ENCODE measurements at regions not wholly inside any gene's neighbourhood (a gene's known extent, or its start where the extent isn't known, plus 50 kb on each side); places are given as distances from the start of the nearest gene placed in this dataset.

DNA sequence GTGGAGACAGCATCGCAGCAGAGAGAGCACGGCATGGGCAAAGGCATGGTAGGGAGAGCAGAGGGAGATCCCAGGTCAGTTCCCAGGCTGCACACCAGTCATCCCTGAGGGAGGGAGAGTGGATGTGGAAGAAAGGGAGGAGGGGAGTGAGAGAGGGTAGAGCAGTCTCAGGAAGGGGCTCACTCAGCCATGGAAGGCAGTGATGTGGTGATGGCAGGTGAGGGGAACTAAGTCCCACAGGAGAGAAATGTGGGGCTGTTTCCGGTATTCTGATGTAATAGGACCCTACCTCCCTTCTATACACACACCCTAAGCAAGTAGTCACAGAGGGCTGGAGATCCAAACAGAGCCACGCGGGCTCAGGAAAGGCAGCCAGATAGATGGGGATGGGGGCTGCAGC, 500.3 kb upstream of the CDH11 start:
- Histone ChIP-seq H3K4me1 (ENCODE audit: low read depth) (no peaks in the 10 kb centered on the region), H3K36me3 (ENCODE audit: low read depth) (no peaks in the 10 kb centered on the region), H3K9me3 (no peaks in the 10 kb centered on the region), H3K4me3 (no peak overlapping the region)
- ATAC-seq = no peak
- intact Hi-C loops (cut with DNase I, micrococcal nuclease) = no loop called here
- TF ChIP-seq, protein P1, sequence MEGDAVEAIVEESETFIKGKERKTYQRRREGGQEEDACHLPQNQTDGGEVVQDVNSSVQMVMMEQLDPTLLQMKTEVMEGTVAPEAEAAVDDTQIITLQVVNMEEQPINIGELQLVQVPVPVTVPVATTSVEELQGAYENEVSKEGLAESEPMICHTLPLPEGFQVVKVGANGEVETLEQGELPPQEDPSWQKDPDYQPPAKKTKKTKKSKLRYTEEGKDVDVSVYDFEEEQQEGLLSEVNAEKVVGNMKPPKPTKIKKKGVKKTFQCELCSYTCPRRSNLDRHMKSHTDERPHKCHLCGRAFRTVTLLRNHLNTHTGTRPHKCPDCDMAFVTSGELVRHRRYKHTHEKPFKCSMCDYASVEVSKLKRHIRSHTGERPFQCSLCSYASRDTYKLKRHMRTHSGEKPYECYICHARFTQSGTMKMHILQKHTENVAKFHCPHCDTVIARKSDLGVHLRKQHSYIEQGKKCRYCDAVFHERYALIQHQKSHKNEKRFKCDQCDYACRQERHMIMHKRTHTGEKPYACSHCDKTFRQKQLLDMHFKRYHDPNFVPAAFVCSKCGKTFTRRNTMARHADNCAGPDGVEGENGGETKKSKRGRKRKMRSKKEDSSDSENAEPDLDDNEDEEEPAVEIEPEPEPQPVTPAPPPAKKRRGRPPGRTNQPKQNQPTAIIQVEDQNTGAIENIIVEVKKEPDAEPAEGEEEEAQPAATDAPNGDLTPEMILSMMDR (IDR thresholded peaks at IDR 0.05) = no peak
- DNase-seq = no peak

DNA sequence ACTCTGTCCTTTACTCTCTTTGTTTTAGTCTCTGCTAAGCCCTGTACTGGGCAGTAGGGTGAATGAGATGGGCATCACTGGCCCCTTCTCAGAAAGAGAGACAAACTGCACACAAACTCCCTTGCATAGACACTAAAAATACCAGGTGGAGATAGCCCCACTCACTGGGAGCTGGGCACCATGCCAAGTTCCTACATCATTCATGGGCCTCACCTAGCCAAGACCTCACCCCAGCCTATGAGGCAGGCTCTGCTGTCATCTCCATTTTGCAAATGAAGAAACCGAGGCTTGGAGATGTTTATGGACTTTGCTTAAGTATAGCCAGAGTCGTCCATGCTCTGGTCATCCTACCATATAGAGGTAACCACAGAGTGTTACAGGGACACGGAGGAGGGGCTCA, 499.8 kb upstream of the CDH11 start:
- intact Hi-C loops (cut with DNase I, micrococcal nuclease) = no loop called here
- no peak for DNase-seq

DNA sequence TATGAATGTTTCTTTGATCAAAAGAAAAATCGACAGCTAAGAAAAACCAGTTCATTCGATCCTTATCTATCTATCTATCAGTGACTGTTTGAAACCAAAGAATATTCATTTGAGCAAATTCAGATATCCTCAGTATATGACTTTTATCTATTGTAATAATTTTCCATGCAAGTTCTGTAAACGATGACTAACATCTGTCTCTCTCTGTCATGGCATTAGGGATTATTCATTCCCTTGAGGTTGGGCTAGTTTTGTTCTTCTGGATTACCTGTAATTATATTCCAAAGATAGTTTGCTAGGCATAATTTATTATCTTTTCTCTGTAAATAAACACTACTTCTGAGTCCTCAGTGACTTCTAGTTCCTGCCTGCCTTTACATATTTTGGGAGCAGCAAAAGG, 497.7 kb upstream of the CDH11 start:
- H3K9me3 ChIP-seq = no peaks in the 10 kb centered on the region
- no peak for DNase-seq
- intact Hi-C loops (cut with DNase I, micrococcal nuclease) = no loop called here
- H3K36me3 ChIP-seq (ENCODE audit: low read depth) = no peaks in the 10 kb centered on the region
- no peaks in the 10 kb centered on the region for H3K4me1 ChIP-seq (ENCODE audit: low read depth)
- no peak for ATAC-seq
- TF ChIP-seq, protein P1 (IDR thresholded peaks at IDR 0.05) = no peak
- H3K4me3 ChIP-seq = no peak overlapping the region

More for the DNA sequence above, 499.8 kb upstream of the CDH11 start:
- TF ChIP-seq, protein P1 (IDR thresholded peaks at IDR 0.05) = no peak
- H3K4me1 ChIP-seq (ENCODE audit: low read depth) = no peaks in the 10 kb centered on the region
- H3K4me3 ChIP-seq = no peak overlapping the region
- H3K9me3 ChIP-seq = no peaks in the 10 kb centered on the region
- ATAC-seq = no peak
- H3K36me3 ChIP-seq (ENCODE audit: low read depth) = no peaks in the 10 kb centered on the region

DNA sequence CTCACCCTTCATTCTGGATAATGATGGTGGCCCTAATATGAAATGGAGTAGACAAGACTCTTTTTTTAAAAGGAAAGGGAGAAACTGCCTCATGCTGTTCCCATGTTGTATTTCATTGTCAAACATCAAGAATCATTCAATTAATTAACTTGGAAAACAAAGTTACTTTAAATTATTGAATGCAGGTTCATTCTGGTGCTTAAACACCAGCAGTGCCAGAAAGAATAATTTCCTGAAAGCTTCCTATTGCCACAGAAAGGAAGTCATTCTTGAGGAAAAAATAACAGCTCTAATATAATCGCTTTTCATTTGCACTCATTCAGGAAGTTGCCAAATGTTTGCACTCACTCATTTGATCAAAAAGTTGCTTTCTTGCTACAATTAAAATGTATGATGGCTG, 497.1 kb upstream of the CDH11 start:
- ATAC-seq = no peak
- Histone ChIP-seq H3K4me3 (no peak overlapping the region), H3K36me3 (ENCODE audit: low read depth) (no peaks in the 10 kb centered on the region), H3K9me3 (no peaks in the 10 kb centered on the region), H3K4me1 (ENCODE audit: low read depth) (no peaks in the 10 kb centered on the region)
- intact Hi-C loops (cut with DNase I, micrococcal nuclease) = no loop called here
- DNase-seq = no peak
- TF ChIP-seq, protein P1 (IDR thresholded peaks at IDR 0.05) = no peak

DNA sequence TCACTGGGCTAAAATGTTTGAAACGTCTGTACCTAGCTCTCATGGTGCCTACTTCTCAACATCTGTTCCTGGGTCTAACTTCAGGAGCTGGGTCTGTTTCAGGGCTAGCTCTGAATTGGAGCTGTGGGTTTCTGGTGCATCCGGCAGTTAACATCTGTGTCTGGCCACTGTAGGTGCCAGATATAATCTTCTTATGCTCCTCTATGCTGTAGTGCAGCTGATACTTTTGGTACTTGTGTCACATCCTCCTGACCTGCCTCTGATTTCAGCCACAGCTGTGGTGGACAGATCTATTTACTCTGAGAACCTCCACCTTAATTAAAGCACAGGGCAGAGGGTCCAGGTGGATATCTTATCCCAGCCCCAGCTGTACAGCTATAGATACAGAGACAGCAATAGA, 496.5 kb upstream of the CDH11 start:
- intact Hi-C loops (cut with DNase I, micrococcal nuclease) = no loop called here
- TF ChIP-seq, protein P1 (IDR thresholded peaks at IDR 0.05) = no peak
- Histone ChIP-seq H3K4me3 (no peak overlapping the region), H3K9me3 (peaks cover under 1% of the 10 kb centered on the region), H3K4me1 (ENCODE audit: low read depth) (no peaks in the 10 kb centered on the region), H3K36me3 (ENCODE audit: low read depth) (no peaks in the 10 kb centered on the region)
- ATAC-seq = no peak
- no peak for DNase-seq

DNA sequence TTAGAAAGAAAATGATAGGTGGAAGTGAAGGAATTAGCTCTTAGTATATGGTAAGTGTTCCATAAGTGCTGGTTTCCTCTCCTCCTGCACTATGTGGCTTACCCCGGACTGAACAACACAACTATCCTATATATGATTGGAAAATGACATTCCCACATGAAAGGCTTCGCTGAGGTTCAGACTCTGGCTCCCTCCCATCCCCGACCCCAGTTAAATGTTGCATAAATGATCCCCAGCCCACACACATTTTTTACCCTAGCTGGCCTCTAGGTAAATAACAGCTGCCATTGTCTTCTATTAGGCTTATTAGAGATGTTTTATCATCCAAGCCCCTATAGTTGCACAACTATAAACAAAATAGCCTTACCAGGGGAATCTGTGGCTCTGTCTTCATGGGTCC, 495.6 kb upstream of the CDH11 start:
- DNase-seq = no peak
- Histone ChIP-seq H3K9me3 (peaks cover 3% of the 10 kb centered on the region), H3K4me3 (no peak overlapping the region), H3K36me3 (ENCODE audit: low read depth) (no peaks in the 10 kb centered on the region), H3K4me1 (ENCODE audit: low read depth) (no peaks in the 10 kb centered on the region)
- intact Hi-C loops (cut with DNase I, micrococcal nuclease) = no loop called here
- ATAC-seq = no peak
- TF ChIP-seq, protein P1 (IDR thresholded peaks at IDR 0.05) = no peak
